ENCODE measurements at regions not wholly inside any gene's neighbourhood (a gene's known extent, or its start where the extent isn't known, plus 50 kb on each side); places are given as distances from the start of the nearest gene placed in this dataset.

GRCh38 chr1:58035523-58035922 lies 511.0 kb downstream of the OMA1 start:
- TF ChIP-seq POLR2A (IDR thresholded peaks at IDR 0.05) (no peak), CTCF (IDR thresholded peaks at IDR 0.05) (no peak), POLR2AphosphoS5 (IDR thresholded peaks at IDR 0.05) (no peak)
